Right renal pelvis (tissue), 4 donors: ENCODE measurements at regions not wholly inside any gene's neighbourhood (a gene's known extent, or its start where the extent isn't known, plus 50 kb on each side); places are given as distances from the start of the nearest gene placed in this dataset.

Experiments used
- DNase-seq, 4 donors: peaks; one replicate each; pipeline ENCODE4 v3.0.0-alpha.2; 2013; ENCODE audit warnings: low read depth in 4 of 4, low spot score in 3 of 4, missing footprints in 1 of 4

- no peak for DNase-seq
Observed at GRCh38 chr12:111091051-111091450, 170.7 kb upstream of the MYL2 start.

DNA sequence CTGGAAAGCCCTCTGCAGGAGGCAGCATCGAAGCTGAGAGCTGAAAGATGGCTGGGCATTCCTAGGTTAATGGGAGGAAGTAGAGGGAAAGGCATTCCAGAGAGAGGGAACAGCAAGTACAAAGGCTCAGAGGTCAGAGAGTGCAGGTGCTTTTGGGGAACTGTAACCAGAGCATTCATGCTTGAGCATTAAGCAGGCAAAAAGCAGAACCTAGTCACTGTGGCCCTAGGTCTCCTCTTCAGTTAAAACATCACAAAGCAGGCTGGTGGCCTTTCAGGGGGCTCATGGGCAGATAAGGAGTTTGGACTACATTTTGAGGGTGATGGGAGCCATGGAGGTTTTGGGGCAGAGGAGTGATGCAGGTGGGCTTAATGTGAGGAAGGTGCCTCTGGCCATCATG, 169.2 kb upstream of the MYL2 start:
- DNase-seq, result no peak

GRCh38 chr12:111088409-111088808, 168.0 kb upstream of the MYL2 start:
- DNase-seq, result no peak

GRCh38 chr12:111086947-111087700, 166.7 kb upstream of the MYL2 start:
- no peak for DNase-seq

DNA sequence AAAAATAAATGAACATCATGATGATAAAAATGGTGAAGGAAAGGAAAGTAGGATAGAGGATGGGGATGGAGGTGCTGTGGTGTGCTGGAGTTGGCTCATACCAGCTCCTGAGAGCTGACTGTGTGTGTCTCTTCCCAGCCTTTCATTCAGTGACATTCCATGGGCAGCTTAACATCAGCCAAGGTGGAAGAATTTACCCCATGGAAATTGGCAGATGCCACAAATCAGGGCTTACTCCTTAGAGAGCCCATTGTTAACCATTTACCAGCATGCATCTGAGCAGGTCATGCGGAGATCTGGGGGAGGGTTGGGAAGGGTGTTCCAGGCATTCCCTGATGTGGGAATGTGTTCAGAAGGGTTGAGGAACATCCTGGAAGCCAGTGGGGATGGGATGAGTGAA, 164.7 kb upstream of the MYL2 start:
- DNase-seq, result no peak

DNA sequence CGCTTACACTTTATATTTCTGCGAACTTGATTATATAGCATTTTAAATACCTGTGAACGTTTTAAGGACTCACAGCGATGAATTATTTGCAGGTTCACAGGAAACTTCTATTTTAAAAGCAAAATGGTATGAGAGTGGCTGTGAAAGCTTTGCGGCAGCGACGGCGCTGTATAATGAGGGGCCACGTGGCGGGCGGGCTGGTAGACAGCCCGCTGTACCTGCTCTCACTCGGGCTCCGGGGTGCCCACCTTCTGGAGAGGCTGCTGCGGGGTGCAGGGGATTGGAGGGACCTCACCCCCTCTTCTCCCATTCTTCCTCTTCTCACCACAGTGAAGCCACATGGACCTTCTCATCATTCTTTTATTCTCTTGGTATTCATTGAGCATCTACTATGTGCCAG, 164.2 kb upstream of the MYL2 start:
- no peak for DNase-seq

- no peak for DNase-seq
Observed at GRCh38 chr12:111084158-111084557, 163.8 kb upstream of the MYL2 start.

GRCh38 chr12:111081600-111081999, 161.2 kb upstream of the MYL2 start:
- no peak for DNase-seq

- no peak for DNase-seq
Observed at GRCh38 chr12:111078731-111079130, 158.4 kb upstream of the MYL2 start.

DNA sequence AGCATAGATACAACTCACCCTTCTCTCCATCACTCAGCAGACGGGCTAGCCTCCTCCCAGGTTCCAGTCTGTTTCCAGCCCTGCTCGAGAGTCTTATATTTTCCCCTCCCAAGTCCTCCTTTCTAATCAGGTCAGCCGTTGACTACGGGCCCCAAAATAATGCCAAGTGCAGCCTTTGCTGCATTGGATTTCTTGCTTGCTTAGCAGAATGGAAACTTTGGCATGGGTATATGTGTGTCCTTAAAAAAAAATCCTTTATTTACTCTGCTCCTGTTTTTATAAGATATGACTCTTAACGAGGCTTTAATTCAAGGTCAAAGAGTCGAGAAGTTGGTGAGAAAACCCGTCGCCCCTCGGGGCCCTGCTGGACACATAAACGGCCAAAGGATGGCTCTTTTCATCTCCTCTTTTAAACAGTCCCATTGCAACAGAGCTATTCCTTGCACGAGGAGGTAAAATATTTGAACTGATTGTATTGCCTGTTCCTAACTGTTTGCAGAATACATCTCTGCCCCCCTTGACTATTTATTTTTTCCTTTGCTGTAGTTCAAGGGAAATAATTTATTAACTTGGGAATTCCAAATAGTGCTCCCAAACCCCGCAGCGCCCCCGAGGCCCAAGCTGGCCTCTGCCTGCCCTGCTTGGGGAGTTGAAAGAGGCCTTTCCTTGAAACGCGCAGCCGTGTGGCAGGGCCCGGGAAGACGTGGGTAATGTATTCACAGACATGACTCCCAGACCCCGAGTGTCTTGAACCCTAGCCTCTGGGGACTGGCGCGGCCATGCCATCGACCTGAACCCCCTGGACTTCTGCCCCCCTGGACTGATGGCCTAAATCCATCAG, 156.5 kb upstream of the MYL2 start:
- DNase-seq, result no peak

DNA sequence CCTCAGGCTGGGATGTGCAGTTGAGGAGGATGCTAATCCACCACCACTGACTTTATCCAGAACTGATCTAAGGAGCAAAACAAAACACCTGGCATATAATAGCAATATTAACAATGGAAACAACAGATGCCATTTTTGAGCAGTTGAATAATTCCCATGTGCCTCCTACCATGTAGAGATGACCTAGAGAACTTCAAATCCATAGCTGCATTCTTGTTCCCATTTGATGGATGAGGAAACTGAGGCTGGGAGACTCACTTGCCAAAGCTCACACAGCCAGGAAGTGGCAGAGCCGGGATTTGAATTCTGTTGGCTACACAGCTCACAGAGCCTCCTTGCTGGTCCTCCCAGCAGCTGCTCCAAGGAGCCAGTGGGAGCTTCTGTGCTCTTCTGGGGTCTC, 155.8 kb upstream of the MYL2 start:
- DNase-seq, result no peak

DNA sequence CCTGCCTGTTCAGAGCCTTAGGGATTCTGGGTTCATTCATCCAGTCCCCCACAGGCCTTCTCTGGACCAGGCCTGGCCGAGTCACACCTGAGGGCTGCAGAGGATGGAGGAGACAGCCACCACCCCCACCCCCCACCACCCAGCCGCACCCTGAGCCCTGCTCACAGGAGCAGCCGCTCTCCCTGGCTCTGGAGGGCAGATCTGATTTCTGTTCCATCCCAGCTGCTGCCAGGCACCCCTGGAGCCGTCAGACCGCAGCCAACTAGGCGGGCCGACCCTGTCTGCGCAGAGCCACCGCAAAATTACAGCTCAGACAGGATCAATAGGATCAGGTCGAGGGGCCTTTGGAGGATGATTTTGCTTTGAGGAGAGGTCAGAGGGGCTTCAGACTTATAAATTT, 154.6 kb upstream of the MYL2 start:
- DNase-seq, result no peak

DNA sequence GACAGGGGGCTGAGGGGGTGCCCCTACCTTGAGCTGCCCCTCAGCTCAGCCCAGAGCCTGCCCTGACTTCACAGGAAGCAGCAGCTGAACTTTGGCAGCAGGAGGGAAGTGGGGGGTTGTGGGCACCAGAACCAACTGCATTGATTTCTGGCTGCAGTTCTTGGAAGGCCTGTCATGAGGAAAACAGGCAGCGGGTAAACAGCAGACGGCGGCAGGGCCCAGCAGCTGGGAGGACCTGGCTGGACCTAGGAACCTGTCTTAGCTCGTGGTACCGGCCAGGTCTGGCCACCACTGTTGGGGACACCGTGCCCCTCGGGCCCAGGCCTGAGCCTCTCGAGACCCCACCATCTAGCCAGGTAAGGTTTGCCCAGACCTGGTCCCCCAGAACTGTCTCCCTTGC, 154.2 kb upstream of the MYL2 start:
- DNase-seq, result no peak

GRCh38 chr12:111073370-111073769, 153.0 kb upstream of the MYL2 start:
- DNase-seq, result no peak

DNA sequence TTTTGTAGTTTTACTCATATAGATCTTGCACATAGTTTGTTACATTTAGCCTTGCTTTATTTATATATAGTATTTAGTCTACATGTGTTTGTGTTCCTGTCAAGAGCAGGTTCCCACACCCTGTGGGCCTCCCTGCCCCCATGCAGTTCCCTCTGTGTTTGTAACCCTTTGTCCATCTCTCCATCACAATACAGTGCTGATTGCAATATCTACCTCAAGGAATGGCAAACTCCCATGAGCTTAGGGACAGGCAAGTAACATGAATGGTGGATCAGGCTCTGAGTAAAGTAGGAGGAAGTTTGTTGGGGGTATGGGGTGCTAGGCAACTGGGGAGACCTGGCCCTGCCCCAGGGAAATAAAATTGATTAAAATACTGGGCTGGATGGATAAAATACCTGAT, 151.9 kb upstream of the MYL2 start:
- no peak for DNase-seq

DNA sequence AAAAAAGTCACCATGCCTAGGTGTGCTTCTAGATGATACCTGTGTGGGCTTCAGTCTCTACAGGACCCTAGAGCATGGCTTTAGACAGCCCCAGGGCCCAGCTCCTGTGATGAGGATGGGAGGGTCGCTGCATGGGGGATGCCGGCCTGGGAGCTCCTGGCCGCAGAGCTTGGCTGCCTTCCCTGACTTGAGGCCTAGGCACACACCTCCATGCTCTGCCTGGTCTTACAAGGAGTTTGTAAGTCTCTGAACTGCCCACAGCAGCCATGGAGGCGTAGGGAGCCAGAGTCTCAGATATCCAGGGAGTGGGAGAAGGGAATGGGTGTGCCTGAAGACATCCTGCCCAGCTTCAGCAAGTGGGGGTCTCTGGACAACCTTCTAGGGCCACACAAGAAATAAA, 149.5 kb upstream of the MYL2 start:
- no peak for DNase-seq

DNA sequence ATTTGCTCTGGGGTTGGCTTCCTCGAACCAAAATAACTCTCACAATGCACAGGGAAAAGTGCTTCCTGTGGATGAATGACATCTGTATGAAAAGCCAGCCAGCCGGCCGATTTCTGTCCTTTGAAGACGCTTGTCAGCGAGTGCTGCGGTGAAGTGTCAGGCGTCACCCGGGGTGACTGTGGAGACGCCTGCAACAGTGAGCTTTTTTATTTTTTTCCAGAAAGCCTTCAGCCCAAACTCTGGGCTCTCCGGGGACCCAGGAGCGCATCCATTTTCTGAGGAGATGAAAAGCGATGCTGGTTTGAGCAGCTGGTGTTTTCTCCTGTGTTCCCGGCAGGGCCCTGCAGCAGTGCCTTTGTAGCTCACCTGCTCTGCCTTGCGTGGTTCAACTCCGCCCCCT, 147.9 kb upstream of the MYL2 start:
- DNase-seq, result no peak

- DNase-seq, result no peak
Observed at GRCh38 chr12:111067498-111067897, 147.1 kb upstream of the MYL2 start.

DNA sequence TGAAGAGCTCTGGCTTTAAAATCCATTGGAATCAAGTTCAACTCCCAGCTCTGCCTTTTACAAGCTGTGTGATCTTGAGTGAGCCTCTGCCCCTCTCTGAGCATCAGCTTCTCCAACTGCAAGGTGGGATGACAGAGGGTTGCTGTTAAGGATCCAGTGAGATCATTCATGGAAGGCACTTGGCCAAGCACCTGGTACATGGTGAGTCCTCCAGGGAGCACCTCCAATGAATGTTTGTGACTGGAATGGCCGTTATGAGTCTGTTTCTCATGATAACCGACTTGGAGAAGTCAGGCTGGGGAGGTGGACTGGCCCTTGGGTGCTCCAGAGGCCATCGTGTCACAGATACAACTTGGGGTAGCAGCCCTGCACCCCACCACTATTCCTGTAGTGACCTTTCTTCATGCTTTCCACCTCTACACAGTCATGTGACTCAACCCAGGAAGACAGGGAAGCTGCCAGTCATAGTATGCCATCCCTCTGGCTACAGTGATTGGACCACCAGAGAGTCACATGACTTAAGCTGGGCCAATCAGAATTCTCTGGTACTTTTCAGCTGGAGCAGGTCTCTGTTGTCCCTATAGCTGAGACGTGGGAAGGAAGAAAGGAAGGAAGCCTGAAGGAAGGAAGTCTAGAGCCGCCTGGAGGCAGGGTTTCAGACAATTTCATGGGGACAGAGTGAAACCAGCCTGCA, 146.5 kb upstream of the MYL2 start:
- DNase-seq, result no peak

GRCh38 chr12:111064982-111065381, 144.6 kb upstream of the MYL2 start:
- DNase-seq, result no peak

GRCh38 chr12:111064154-111064553, 143.8 kb upstream of the MYL2 start:
- no peak for DNase-seq
